ENCODE measurements at regions not wholly inside any gene's neighbourhood (a gene's known extent, or its start where the extent isn't known, plus 50 kb on each side); places are given as distances from the start of the nearest gene placed in this dataset.

DNA sequence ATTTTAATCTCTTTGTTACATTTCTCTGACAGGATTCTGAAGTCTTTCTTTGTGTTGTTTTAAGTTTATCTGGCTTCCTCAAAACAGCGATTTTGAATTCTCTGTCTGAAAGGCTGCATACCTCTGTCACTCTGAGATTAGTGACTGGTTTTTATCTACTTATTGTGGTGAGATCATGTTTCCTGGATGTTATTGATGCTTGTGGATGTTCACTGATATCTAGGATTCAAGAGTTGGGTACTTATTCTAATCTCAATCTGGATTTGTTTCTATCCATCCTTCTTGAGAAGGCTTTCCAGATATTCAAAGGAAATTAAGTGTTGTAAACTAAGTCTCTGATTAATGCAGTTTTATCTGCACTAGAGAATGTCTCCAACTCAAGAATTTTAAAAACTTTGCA is 1076.1 kb upstream of the ADGRB3 start (continued):
- TF ChIP-seq, protein P1, sequence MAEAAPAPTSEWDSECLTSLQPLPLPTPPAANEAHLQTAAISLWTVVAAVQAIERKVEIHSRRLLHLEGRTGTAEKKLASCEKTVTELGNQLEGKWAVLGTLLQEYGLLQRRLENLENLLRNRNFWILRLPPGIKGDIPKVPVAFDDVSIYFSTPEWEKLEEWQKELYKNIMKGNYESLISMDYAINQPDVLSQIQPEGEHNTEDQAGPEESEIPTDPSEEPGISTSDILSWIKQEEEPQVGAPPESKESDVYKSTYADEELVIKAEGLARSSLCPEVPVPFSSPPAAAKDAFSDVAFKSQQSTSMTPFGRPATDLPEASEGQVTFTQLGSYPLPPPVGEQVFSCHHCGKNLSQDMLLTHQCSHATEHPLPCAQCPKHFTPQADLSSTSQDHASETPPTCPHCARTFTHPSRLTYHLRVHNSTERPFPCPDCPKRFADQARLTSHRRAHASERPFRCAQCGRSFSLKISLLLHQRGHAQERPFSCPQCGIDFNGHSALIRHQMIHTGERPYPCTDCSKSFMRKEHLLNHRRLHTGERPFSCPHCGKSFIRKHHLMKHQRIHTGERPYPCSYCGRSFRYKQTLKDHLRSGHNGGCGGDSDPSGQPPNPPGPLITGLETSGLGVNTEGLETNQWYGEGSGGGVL (CRISPR knock-in tag; IDR thresholded peaks at IDR 0.05): no peak
- TF ChIP-seq RBM39 (optimal IDR thresholded peaks at IDR 0.05; ENCODE audit: low read depth, low read length) (no peak), NCOR1 (IDR thresholded peaks at IDR 0.05) (peak; percentile 33; the same call in 1 of the 2 replicates), YY1 (IDR thresholded peaks at IDR 0.05; ENCODE audit: borderline replicate concordance in 1 of 3, control insufficient read depth in 1 of 3, extremely low read depth in 1 of 3, insufficient read depth in 3 of 3, insufficient read length in 1 of 3, insufficient replicate concordance in 2 of 3, low read depth in 1 of 3, low read length in 2 of 3) (no peak), ARID1B (IDR thresholded peaks at IDR 0.05) (peak; percentile 59), CBFA2T2 (conservative IDR thresholded peaks at IDR 0.05) (peak; percentile 47), U2AF2 (optimal IDR thresholded peaks at IDR 0.05; ENCODE audit: low read depth, low read length) (no peak), CREM (IDR thresholded peaks at IDR 0.05; ENCODE audit: low read depth) (no peak), RCOR1 (IDR thresholded peaks at IDR 0.05; ENCODE audit: borderline replicate concordance in 1 of 2, low read depth in 2 of 2, low read length in 2 of 2) (peak in 1 of 2 experiments; percentile 67; a peak in 1 of 4 replicates), POLR3G (IDR thresholded peaks at IDR 0.05; ENCODE audit: extremely low read depth, insufficient read length, insufficient replicate concordance) (no peak), ZNF197 (CRISPR knock-in tag; IDR thresholded peaks at IDR 0.05; ENCODE audit: low read depth) (no peak), TEAD4 (IDR thresholded peaks at IDR 0.05; ENCODE audit: low read length) (peak; percentile 80), TEAD4 (CRISPR knock-in tag; IDR thresholded peaks at IDR 0.05; ENCODE audit: borderline replicate concordance) (no peak)
- TF ChIP-seq, protein P2, sequence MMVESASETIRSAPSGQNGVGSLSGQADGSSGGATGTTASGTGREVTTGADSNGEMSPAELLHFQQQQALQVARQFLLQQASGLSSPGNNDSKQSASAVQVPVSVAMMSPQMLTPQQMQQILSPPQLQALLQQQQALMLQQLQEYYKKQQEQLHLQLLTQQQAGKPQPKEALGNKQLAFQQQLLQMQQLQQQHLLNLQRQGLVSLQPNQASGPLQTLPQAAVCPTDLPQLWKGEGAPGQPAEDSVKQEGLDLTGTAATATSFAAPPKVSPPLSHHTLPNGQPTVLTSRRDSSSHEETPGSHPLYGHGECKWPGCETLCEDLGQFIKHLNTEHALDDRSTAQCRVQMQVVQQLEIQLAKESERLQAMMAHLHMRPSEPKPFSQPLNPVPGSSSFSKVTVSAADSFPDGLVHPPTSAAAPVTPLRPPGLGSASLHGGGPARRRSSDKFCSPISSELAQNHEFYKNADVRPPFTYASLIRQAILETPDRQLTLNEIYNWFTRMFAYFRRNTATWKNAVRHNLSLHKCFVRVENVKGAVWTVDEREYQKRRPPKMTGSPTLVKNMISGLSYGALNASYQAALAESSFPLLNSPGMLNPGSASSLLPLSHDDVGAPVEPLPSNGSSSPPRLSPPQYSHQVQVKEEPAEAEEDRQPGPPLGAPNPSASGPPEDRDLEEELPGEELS (CRISPR knock-in tag; IDR thresholded peaks at IDR 0.05; ENCODE audit: borderline replicate concordance): no peak

Data from K562 (cell line).